HG03457 (cell line): ENCODE measurements at regions not wholly inside any gene's neighbourhood (a gene's known extent, or its start where the extent isn't known, plus 50 kb on each side); places are given as distances from the start of the nearest gene placed in this dataset.

Source experiments
- ATAC-seq: cut with Tn5 transposase; IDR thresholded peaks from one replicate; pipeline ENCODE4 v1.9.1; 2021; ENCODE audit warnings: moderate number of reproducible peaks; ENCODE audit not compliant: unreplicated experiment

- no peak for ATAC-seq
These were observed 109.3 kb downstream of the ZIC5 start for GRCh38 chr13:99862244-99862643.

GRCh38 chr13:99861771-99862170 is 109.8 kb downstream of the ZIC5 start:
- ATAC-seq = no peak

- no peak for ATAC-seq
These were observed 110.8 kb downstream of the ZIC5 start for GRCh38 chr13:99860745-99861144.

- ATAC-seq = peak; percentile 84
These were observed 112.1 kb downstream of the ZIC5 start for GRCh38 chr13:99859178-99860177.

GRCh38 chr13:99857738-99858137 is 113.8 kb downstream of the ZIC5 start:
- ATAC-seq = no peak

- ATAC-seq = no peak
These were observed 115.8 kb downstream of the ZIC5 start for GRCh38 chr13:99855526-99856420.

- no peak for ATAC-seq
These were observed 117.2 kb downstream of the ZIC5 start for GRCh38 chr13:99854366-99854765.

GRCh38 chr13:99847318-99847750 is 124.2 kb downstream of the ZIC5 start:
- ATAC-seq = no peak

GRCh38 chr13:99845161-99845874 is 126.2 kb downstream of the ZIC5 start:
- no peak for ATAC-seq

GRCh38 chr13:99844421-99844820 is 127.1 kb downstream of the ZIC5 start:
- ATAC-seq = no peak

GRCh38 chr13:99843872-99844271 is 127.7 kb downstream of the ZIC5 start:
- ATAC-seq = no peak

GRCh38 chr13:99842405-99842804 is 129.2 kb downstream of the ZIC5 start:
- no peak for ATAC-seq

- ATAC-seq = no peak
These were observed 135.3 kb downstream of the ZIC5 start for GRCh38 chr13:99836291-99836690.

- ATAC-seq = no peak
These were observed 136.1 kb downstream of the ZIC5 start for GRCh38 chr13:99835442-99835841.

- no peak for ATAC-seq
These were observed 137.3 kb downstream of the ZIC5 start for GRCh38 chr13:99834246-99834645.

- ATAC-seq = no peak
These were observed 139.2 kb downstream of the ZIC5 start for GRCh38 chr13:99832347-99832746.

GRCh38 chr13:99830931-99831330 is 140.6 kb downstream of the ZIC5 start:
- no peak for ATAC-seq

- no peak for ATAC-seq
These were observed 141.9 kb downstream of the ZIC5 start for GRCh38 chr13:99829593-99830239.

- ATAC-seq = no peak
These were observed 142.4 kb downstream of the ZIC5 start for GRCh38 chr13:99829161-99829560.

GRCh38 chr13:99828735-99829134 is 142.8 kb downstream of the ZIC5 start:
- ATAC-seq = no peak
